H1 (cell line): ENCODE measurements at regions not wholly inside any gene's neighbourhood (a gene's known extent, or its start where the extent isn't known, plus 50 kb on each side); places are given as distances from the start of the nearest gene placed in this dataset.

Experiments used
- CBX8 ChIP-seq: fragments of 300-800, 300-1000 bp; sonication (generic); IDR thresholded peaks from 2 replicates; pipeline ENCODE4 v1.7.1; 2016; ENCODE audit warnings: low read depth, low read length, borderline replicate concordance
- CTBP2 ChIP-seq: IDR thresholded peaks from 2 replicates; pipeline ENCODE4 v1.7.0; 2011; ENCODE audit warnings: borderline replicate concordance, mild to moderate bottlenecking, moderate library complexity, mixed read lengths, low read length; ENCODE audit not compliant: insufficient read depth, insufficient read length
- EGR1 ChIP-seq: IDR thresholded peaks from 2 replicates; pipeline ENCODE4 v1.6.1; 2011; ENCODE audit warnings: low read depth, low read length, borderline replicate concordance
- RBBP5 ChIP-seq: IDR thresholded peaks from 2 replicates; pipeline ENCODE4 v1.7.1; 2012; ENCODE audit warnings: low read depth, mild to moderate bottlenecking, inconsistent platforms, low read length, moderate library complexity, borderline replicate concordance
- SP2 ChIP-seq: IDR thresholded peaks from 2 replicates; pipeline ENCODE4 v1.6.1; 2012; ENCODE audit warnings: mild to moderate bottlenecking, low read length, inconsistent platforms
- SRF ChIP-seq: IDR thresholded peaks from 2 replicates; pipeline ENCODE4 v1.6.1; 2011; ENCODE audit warnings: mild to moderate bottlenecking, low read depth, low read length, moderate library complexity
- TBP ChIP-seq: IDR thresholded peaks from 2 replicates; pipeline ENCODE4 v1.6.1; 2011; ENCODE audit warnings: low read depth, low read length, improper control_type of control experiment
- TEAD4 ChIP-seq: IDR thresholded peaks from 2 replicates; pipeline ENCODE4 v1.6.1; 2012; ENCODE audit warnings: low read depth, low read length, inconsistent platforms, mixed read lengths

DNA sequence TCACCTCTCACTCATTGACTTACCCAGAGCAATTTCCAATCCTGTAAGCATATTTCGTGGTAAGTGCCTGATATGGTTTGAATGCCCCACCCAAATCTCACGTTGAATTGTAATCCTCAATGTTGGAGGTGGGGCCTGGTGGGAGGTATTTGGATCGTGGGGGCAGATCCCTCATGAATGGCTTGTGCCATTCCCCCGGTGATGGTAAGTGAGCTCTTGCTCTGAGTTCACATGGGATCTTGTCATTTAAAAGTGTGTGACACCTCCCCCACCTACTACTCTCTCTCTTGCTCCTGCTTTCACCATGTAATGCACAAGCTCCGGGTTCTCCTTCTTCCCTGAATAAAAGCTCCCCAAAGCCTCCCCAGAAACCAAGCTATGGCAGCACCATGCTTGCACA is 1165.5 kb downstream of the CDH12 start (continued):
- TF ChIP-seq TBP = no peak
- TF ChIP-seq CBX8 = no peak
- TF ChIP-seq EGR1 = no peak
- TF ChIP-seq SRF = no peak
- no peak for TF ChIP-seq CTBP2
- no peak for TF ChIP-seq RBBP5
- TF ChIP-seq SP2 = no peak
- no peak for TF ChIP-seq TEAD4
